Lung (tissue), 11 donors: ENCODE measurements at regions not wholly inside any gene's neighbourhood (a gene's known extent, or its start where the extent isn't known, plus 50 kb on each side); places are given as distances from the start of the nearest gene placed in this dataset.

ENCODE experiments used
- ATAC-seq: fragments of 200-7000 bp; cut with Tn5 transposase; one replicate; pipeline ENCODE4 v1.9.1; 2020; ENCODE audit warnings: moderate number of reproducible peaks; ENCODE audit not compliant: insufficient read depth, low FRiP score
- DNase-seq, 3 donors: peaks; one replicate each; pipeline ENCODE4 v3.0.0-alpha.2; 2013 to 2017
- H3K27ac ChIP-seq, 2 donors: one replicate each; pipeline ENCODE4 v1.5.1; 2013; ENCODE audit warnings: mild to moderate bottlenecking in 2 of 2, moderate library complexity in 2 of 2, control low read depth in 1 of 2, inconsistent platforms in 1 of 2, low read depth in 1 of 2, low read length in 1 of 2
- H3K27me3 ChIP-seq, 3 donors: one replicate each; pipeline ENCODE4 v1.5.1; 2013; ENCODE audit warnings: low read length in 2 of 3; ENCODE audit not compliant: control insufficient read depth in 3 of 3, insufficient read depth in 3 of 3
- H3K36me3 ChIP-seq, 4 donors: one replicate each; pipeline ENCODE4 v1.5.1; 2013; ENCODE audit warnings: low read length in 4 of 4, mild to moderate bottlenecking in 1 of 4, moderate library complexity in 1 of 4; ENCODE audit not compliant: control insufficient read depth in 4 of 4, insufficient read depth in 4 of 4
- H3K4me1 ChIP-seq, 5 donors: one replicate each; pipeline ENCODE4 v1.5.1; 2013; ENCODE audit warnings: low read length in 5 of 5, mild to moderate bottlenecking in 2 of 5, moderate library complexity in 1 of 5; ENCODE audit not compliant: control insufficient read depth in 5 of 5, insufficient read depth in 5 of 5
- H3K4me3 ChIP-seq: one replicate; pipeline ENCODE4 v1.5.1; 2013; ENCODE audit warnings: mild to moderate bottlenecking, control low read depth, moderate library complexity
- H3K9ac ChIP-seq, 2 donors: one replicate each; pipeline ENCODE4 v1.5.1; 2013; ENCODE audit warnings: low read length in 2 of 2, control low read depth in 1 of 2; ENCODE audit not compliant: insufficient read depth in 1 of 2
- H3K9me3 ChIP-seq, 4 donors: one replicate each; pipeline ENCODE4 v1.5.1; 2013; ENCODE audit warnings: low read length in 3 of 4, mild to moderate bottlenecking in 1 of 4, moderate library complexity in 1 of 4; ENCODE audit not compliant: control insufficient read depth in 4 of 4, insufficient read depth in 3 of 4
- CTCF ChIP-seq: IDR thresholded peaks from 2 replicates; pipeline ENCODE4 v1.5.1; 2012; ENCODE audit warnings: mild to moderate bottlenecking; ENCODE audit errors: control extremely low read depth, extremely low read depth
- WGBS, 2 donors: extraction: QIAGEN DNeasy Blood & Tissue Kit; methylation state at CpG; one replicate each; pipeline ENCODE4 v1.1.7; 2013; 5-methylcytosine and 5-hydroxymethylcytosine counted together
- donor health status: control.
- donor health status: control.
- donor health status: Bipolar disorder and iron deficiency.
- donor health status: healthy.
- donor health status: DM: yes; HTN: yes; CAD: no.

- no peak overlapping the region for H3K4me3 ChIP-seq
- DNase-seq, result no peak
- no peak for ATAC-seq
- WGBS, 2 donors, result 82 to 85% methylated on average over 3 of the region's 3 CpGs
- no peak overlapping the region for H3K9ac ChIP-seq
- H3K27ac ChIP-seq, result no peak overlapping the region
- H3K27me3 ChIP-seq, result no peaks in the 10 kb centered on the region
- H3K36me3 ChIP-seq, result no peaks in the 10 kb centered on the region
- peaks cover 0 to 2% (median 0%) of the 10 kb centered on the region in 4 donors for H3K9me3 ChIP-seq
- TF ChIP-seq CTCF, result no peak
- no peaks in the 10 kb centered on the region for H3K4me1 ChIP-seq
Measured at GRCh38 chr6:84332139-84333034, 104.9 kb upstream of the CEP162 start.

- no peaks in the 10 kb centered on the region for H3K4me1 ChIP-seq
- no peak overlapping the region for H3K4me3 ChIP-seq
- H3K36me3 ChIP-seq, result no peaks in the 10 kb centered on the region
- WGBS, 2 donors, result 68 to 81% methylated on average over 2 of the region's 2 CpGs
- no peaks in the 10 kb centered on the region for H3K27me3 ChIP-seq
- ATAC-seq (no peak), DNase-seq (no peak)
- no peak for TF ChIP-seq CTCF
- H3K9ac ChIP-seq, result no peak overlapping the region
- no peaks in the 10 kb centered on the region for H3K9me3 ChIP-seq
- no peak overlapping the region for H3K27ac ChIP-seq
Measured at GRCh38 chr6:84330325-84330724, 102.9 kb upstream of the CEP162 start.

GRCh38 chr6:84329516-84329915 lies 102.1 kb upstream of the CEP162 start:
- no peaks in the 10 kb centered on the region for H3K4me1 ChIP-seq
- 31 to 42% methylated on average over 2 of the region's 2 CpGs for WGBS, 2 donors
- no peak overlapping the region for H3K9ac ChIP-seq
- TF ChIP-seq CTCF, result no peak
- no peak for ATAC-seq
- no peak overlapping the region for H3K27ac ChIP-seq
- H3K4me3 ChIP-seq, result no peak overlapping the region
- H3K9me3 ChIP-seq, result no peaks in the 10 kb centered on the region
- DNase-seq, result no peak
- no peaks in the 10 kb centered on the region for H3K27me3 ChIP-seq
- no peaks in the 10 kb centered on the region for H3K36me3 ChIP-seq

GRCh38 chr6:84329077-84329476 lies 101.6 kb upstream of the CEP162 start:
- Histone ChIP-seq H3K27ac (no peak overlapping the region), H3K4me3 (no peak overlapping the region), H3K9me3 (no peaks in the 10 kb centered on the region), H3K4me1 (no peaks in the 10 kb centered on the region), H3K36me3 (no peaks in the 10 kb centered on the region), H3K9ac (no peak overlapping the region), H3K27me3 (no peaks in the 10 kb centered on the region)
- no peak for TF ChIP-seq CTCF
- ATAC-seq (no peak), DNase-seq (peak in 2 of 3 donors; percentile 2 to 3)
- 42 to 47% methylated on average over 3 of the region's 3 CpGs for WGBS, 2 donors
